ENCODE measurements at regions not wholly inside any gene's neighbourhood (a gene's known extent, or its start where the extent isn't known, plus 50 kb on each side); places are given as distances from the start of the nearest gene placed in this dataset.
"Not testable (repeated sequence)": the region's sequence is repeated elsewhere in the genome, so short reads cannot be mapped to it uniquely, and the experiment has no call there.

GRCh38 chr3:31300456-31301443 is 232.0 kb upstream of the STT3B start:
- no peak for DNase-seq

GRCh38 chr3:31302343-31302742 is 230.4 kb upstream of the STT3B start:
- DNase-seq: no peak

- DNase-seq: no peak
Observed at GRCh38 chr3:31305340-31305739, 227.4 kb upstream of the STT3B start.

DNA sequence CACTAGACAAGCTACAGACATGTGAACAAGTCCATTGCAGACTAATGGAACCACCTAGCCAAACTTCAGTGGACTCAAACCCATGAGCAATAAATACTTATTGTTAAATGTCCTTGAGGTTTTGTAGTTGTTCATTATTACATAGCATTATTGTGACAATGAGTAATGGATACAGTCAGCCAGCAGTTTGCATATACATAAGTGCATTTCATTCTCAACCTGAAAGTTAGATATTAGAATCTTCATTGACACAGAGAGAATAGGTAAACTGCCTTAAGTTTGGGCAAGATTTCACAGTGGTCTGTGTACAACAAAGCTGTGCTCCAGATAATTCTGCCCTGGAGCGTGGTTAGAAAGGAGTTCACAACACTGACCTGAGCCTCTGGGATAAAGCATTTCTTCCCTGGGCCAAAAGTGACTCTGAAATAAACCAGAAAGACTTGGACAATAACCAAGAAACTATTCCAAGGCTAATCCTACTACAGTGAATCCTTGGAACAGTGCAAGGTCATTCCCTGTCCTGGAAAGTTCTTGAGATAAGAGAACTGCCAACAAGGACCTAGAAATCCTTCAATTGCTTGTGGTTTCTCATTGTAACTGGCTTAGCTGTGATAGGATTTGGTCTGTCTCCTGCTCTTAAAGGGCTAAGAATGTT is 225.5 kb upstream of the STT3B start:
- no peak for DNase-seq

- no peak for DNase-seq
Observed at GRCh38 chr3:31311559-31311958, 221.2 kb upstream of the STT3B start.

DNA sequence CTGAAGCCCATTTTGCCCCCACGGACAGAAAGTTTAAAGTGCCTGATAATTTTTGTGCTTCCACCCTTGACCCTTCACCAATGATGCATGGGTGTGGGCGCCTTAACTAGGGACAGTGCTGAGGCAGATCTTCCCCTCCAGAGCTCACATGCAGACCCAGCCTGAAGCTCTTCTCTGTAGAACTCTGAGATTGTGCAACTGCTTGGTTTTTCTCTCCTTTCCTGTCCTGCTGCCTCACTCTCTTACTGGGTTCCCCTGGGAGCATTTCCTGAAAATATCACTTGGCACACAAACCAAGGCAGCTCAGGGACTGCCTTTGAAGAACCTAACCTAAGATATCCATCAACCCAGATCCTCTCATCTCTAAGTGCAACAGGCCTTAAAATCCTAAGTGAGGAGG is 220.3 kb upstream of the STT3B start:
- no peak for DNase-seq

DNA sequence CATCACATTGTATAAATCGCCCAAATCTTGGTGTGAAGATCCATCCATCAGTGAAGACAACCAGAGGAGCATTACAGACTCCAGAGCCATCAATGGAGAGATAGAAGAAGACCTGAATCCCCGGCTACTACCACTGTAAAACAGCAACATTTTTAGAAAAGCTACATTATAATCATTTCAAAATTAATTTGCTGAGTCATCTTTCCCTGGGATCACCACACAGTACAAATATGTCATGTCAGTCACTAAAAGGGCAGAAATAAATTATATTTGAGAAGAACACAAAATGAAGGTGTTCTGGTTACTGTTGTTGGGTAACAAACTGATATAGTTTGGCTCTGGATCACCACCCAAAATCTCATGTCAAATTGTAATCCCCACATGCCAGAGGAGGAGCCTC is 218.5 kb upstream of the STT3B start:
- no peak for DNase-seq

- DNase-seq: no peak
Observed at GRCh38 chr3:31319332-31319731, 213.4 kb upstream of the STT3B start.

DNA sequence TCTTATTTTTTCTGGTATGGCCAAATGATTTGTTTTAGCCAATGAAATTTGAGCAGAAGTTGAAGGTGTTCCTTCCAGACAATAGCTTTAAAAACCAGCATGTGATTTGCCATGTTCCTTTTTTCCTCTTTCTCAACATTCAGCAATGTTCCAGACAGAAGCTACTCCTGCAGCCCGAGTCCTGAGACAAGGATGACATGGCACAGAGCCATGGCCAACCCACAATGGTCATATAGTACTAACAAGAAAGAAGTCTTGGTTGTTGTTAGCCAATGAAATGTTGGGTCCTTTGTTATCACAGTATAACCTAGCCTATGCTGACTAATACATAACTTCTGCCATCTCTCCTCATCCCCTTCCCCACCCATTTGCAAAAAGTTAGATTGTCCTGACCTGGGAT is 211.1 kb upstream of the STT3B start:
- no peak for DNase-seq

DNA sequence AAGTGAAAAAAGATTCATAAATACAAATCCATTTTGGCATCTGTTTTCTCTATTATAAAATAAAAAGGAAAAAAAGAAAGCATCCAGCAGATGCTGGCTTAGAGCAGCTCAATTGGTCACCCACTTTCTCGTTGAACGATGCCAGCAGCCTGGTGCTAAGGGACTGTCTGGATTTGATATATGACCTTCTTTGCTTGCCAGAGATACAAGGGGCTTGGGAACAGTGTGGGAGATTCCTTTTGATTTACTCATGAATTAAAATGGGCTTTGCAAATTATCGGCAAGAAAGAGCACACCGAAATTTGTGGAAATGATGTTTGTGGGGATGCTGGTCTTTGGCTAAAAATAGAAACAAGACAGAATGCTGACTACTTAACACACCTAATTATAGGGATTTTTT is 210.3 kb upstream of the STT3B start:
- no peak for DNase-seq

DNA sequence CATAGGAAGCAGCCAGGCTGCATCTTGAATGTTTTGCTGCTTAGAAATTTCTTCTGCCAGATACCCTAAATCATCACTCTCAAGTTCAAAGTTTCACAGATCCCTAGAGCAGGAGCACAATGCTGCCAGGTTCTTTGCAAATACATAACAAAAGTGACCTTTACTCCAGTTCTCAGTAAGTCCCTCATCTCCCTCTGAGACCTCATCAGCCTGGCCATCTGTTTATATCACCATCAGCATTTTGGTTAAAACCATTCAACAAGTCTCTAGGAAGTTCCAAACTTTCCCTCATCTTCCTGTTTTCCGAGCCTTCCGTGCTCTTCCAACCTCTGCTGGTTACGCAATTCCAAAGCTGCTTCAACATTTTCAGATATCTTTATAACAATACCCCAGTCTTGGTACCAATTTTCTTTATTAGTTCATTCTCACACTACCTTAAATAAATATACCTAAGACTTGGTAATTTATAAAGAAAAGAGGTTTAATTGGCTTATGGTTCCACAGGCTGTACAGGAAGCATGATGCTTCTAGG is 204.8 kb upstream of the STT3B start:
- not testable (repeated sequence) for DNase-seq

DNA sequence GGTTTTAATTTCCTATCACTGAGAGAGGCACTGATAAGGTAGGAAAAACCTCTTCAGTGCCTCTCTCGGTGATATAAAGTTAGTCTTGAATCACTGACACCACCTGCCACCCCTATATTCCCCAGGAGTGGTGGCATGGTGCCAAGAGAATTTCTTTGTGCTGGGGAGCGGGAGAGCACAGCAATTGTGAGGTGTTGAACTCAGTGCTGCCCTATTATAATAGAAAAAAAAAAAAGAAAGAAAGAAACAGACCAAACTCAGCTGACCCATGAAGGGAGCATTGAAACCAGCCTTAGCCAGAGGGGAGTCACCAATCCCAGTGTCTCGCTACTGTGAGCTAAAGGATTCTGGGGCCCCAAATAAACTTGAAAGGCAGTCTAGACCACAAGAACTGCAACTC is 201.4 kb upstream of the STT3B start:
- DNase-seq: no peak

- no peak for DNase-seq
Observed at GRCh38 chr3:31341130-31341529, 191.6 kb upstream of the STT3B start.

GRCh38 chr3:31343075-31343474 is 189.7 kb upstream of the STT3B start:
- DNase-seq: no peak

- DNase-seq: no peak
Observed at GRCh38 chr3:31345581-31345980, 187.1 kb upstream of the STT3B start.

DNA sequence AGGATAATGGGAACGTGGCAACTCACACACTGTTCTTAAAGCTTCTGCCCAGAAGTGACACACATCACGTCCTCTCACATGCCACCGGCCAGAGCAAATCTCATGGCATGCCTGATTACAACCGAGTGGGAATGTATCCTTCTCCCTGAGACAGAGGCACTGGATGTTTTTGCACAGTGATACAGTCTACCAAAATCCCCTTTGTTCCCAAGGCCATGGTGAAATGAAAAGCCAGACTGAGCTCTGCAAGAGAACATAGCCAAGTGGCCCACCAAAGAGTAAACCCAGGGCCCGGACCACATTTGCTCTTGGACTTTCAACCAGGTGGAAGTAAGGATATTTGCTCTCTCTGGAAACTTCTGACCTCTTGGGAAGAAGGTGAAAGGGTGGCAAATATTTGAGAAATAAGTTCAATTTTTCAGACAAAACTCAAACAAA is 186.2 kb upstream of the STT3B start:
- DNase-seq: no peak

DNA sequence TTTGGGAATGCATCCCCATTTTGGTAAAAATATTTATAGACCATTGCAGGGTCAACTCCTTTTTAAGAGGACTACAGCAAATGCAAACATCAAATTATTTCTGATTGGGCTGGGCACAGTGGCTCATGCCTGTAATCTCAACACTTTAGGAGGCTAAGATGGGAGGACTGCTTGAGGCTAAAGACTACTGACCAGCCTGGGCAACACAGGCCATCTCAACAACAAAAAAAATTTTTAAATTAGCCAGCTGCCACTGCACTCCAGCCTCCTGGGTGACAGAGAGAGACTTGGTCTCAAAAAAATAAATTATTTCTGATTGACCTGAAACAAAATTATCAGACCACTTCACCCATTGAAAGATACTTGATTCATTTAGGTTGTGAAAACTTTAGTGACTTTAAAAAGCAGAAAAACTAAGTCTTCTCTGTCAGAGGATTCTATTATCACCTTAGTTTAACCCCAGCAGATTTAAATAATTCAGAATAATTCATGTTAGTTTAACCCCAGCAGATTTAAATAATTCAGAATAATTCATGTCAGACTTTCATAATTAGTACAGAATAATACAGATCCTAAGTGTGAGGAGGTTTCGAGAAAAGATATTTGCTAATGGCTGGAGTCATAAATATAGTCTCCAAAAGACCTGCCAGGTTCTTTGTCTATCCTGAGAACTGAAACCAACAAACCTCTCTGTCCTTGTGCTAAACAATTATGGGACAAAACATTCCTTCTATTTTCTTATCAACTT is 183.6 kb upstream of the STT3B start:
- no peak for DNase-seq

- no peak for DNase-seq
Observed at GRCh38 chr3:31350307-31350706, 182.4 kb upstream of the STT3B start.

DNA sequence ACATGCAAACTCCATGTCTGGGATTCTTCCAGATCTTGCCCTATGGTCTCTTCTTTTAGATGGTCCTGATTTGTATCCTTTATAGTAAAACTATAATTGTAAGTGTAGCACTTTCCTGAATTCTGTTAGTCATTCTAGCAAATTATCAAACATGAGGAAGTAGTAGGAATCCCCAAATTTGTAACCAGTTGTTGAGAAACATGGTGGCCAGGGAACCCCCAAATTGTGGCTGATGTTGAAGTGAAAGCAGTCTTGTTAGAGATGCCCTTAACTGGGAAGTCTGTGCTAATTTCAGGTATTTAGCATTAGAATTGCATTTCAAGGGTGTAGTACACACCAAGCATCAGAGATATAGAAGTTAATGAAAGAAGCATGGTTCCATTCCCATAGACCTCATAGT is 180.4 kb upstream of the STT3B start:
- no peak for DNase-seq

DNA sequence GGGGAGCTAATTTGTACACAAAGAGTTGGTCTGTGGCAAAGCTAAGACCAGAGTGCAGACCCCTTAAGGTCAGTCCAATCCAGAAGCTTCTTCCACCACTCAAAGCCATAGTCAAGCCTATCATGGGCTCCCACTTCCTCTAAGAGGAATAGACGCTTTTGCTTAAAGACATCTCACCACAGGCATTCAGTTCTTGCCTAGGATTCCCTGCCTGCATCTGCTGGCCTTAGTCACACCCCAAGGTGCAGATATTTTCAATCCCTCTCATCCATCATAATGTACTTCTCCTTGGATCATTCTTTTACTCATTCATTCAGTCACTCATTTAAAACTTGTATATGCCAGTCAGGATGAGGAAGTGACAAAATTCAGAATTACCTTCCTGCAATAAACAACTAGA is 179.6 kb upstream of the STT3B start:
- DNase-seq: no peak

DNA sequence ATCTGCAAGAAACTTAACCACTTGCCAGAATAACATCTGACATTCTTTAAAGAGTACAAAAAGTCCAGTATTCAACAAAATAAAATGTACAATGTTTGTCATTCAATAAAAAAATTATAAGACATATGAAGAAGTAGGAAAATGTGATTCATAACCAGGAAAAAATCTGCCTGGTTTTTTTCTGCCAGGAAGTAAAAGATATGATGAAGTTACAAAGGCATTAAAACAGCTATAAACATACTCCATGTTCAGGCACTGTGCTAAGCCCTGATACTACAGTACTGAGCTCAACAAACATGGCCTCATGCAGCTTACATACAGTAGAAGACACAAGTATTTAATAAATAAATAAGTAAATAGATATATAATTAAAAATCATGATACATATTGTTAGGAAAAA is 178.4 kb upstream of the STT3B start:
- DNase-seq: no peak

GRCh38 chr3:31355807-31356206 is 176.9 kb upstream of the STT3B start:
- DNase-seq: no peak

GRCh38 chr3:31356941-31357340 is 175.8 kb upstream of the STT3B start:
- no peak for DNase-seq

Data from activated CD8-positive, alpha-beta memory T cell treated with anti-CD3 and anti-CD28 coated beads, Interleukin-2, amount 50 U/mL, for 4 hours (primary cell).